GM12865 (cell line): ENCODE measurements at regions not wholly inside any gene's neighbourhood (a gene's known extent, or its start where the extent isn't known, plus 50 kb on each side); places are given as distances from the start of the nearest gene placed in this dataset.

Source experiments
- DNase-seq: peaks from one replicate; pipeline ENCODE4 v3.0.0; 2010; ENCODE audit warnings: low read depth
- H3K4me3 ChIP-seq: 2 replicates; pipeline ENCODE4 v1.5.1; 2011; ENCODE audit warnings: mild to moderate bottlenecking, low read depth, low read length, control low read depth
- TF ChIP-seq, protein P1 (sequence below): IDR thresholded peaks from 2 replicates; pipeline ENCODE4 v1.5.1; 2011; ENCODE audit warnings: low read length, control low read depth, low read depth, inconsistent platforms; ENCODE audit not compliant: insufficient read depth; ENCODE audit errors: missing control alignments

DNA sequence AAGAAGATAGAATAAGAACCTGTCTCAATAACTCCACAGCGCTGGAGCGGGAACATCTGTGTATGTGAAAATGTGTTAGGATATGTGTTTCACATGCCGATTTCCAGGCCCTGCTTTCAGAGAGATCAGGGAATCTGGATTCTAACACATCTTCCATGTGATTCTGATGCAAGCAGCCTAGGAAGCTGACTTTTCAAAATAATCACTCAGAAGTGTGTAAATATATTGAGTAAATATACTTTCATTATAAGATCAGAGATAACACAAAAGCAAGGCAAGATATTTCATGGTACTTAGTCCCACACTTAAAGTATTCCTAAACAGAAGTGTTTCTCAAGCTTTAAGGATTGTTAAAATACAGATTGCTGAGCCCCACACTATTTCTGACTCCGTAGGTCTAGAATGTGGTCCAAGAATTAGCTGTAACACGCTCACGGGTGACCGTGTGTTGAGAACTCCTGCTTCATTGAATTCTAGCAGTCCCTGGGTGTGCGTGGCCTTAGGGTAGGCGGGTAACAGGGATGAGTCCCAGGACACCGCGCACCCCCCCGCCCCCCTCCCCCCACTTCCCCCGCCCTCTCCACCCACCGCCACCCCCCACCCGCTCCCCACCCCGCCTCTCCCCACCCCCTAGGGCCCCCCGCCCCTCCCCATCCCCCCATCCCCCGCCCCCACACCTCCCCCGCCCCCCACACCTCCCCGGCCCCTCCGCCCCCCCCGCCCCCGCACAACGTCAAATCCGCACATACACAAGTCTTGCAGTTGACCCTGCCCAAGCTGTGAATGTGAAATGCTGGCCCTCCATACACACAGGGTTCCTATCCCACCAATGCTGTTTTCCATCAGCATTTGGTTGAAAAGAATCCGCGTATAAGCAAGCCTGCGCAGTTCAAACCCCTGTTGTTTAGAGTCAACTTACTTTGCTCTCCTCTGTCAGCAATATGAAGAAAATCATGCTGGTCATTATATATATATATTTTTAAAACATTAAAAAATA is 94.2 kb upstream of the SLC39A10 start:
- peak overlapping the region; percentile 54 for H3K4me3 ChIP-seq
- DNase-seq: peak; percentile 46
- TF ChIP-seq, protein P1, sequence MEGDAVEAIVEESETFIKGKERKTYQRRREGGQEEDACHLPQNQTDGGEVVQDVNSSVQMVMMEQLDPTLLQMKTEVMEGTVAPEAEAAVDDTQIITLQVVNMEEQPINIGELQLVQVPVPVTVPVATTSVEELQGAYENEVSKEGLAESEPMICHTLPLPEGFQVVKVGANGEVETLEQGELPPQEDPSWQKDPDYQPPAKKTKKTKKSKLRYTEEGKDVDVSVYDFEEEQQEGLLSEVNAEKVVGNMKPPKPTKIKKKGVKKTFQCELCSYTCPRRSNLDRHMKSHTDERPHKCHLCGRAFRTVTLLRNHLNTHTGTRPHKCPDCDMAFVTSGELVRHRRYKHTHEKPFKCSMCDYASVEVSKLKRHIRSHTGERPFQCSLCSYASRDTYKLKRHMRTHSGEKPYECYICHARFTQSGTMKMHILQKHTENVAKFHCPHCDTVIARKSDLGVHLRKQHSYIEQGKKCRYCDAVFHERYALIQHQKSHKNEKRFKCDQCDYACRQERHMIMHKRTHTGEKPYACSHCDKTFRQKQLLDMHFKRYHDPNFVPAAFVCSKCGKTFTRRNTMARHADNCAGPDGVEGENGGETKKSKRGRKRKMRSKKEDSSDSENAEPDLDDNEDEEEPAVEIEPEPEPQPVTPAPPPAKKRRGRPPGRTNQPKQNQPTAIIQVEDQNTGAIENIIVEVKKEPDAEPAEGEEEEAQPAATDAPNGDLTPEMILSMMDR: no peak

DNA sequence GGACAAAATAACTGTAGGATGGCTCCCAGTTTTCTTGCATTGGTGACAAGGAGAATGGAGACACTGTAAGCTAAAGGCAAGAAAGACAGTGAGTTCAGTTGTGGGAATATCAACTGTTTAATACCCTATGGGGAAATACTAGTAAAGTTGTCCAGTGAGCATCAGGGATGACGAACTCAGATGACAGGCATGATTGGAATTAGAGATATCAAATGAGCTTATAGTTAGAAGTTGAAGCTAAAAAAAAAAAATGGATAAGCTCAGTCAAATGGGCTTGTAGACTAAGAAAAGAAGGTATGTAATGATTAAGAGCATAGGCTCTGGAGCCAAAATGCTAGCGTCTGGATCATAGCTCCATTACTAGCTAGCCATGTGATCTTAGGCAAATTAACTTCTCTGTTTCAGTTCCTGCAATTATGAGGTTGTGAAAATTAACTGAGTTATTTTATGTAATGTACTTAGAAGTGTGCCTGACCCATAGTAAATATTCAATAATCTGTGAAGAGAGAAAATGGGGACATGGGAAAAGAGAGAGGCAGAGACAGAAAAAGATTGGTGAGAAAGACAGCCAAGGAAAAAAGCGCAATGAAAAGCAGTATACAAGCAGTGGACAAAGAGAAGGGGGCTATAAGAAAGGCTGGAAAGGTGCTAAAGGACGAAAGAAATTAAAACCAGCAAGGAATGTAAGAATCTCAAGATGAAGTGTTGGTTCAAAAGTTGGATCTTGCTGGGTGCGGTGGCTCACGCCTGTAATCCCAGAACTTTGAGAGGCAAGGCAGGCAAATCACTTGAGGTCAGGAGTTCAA is 95.7 kb upstream of the SLC39A10 start:
- TF ChIP-seq, protein P1: no peak
- peak overlapping the region; percentile 54 for H3K4me3 ChIP-seq
- DNase-seq: peak; percentile 79

GRCh38 chr2:195560209-195560895 is 96.7 kb upstream of the SLC39A10 start:
- DNase-seq: peak; percentile 35
- TF ChIP-seq, protein P1: no peak
- H3K4me3 ChIP-seq: peak overlapping the region; percentile 40

- peak; percentile 98 for DNase-seq
- H3K4me3 ChIP-seq: peak overlapping the region; percentile 13
- TF ChIP-seq, protein P1: no peak
These were observed 97.6 kb upstream of the SLC39A10 start for GRCh38 chr2:195559431-195559914.

DNA sequence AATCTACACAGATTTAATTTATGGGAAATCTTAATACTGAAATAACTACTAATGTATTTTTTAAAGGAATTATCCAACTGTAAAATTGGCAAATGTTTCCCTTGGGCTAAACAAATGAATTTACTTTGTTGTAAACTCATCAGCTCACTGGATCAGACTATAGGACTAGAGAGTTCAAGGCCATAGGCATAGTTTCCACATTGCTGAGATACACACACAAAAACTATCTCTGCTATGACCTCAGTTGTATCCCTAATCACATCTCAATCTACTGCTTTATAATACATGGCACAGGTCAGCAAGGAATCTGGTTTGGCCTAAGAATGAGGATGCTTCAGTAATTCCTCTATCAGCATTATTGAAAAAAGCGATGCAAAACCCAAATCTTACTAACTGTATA is 101.1 kb upstream of the SLC39A10 start:
- TF ChIP-seq, protein P1: no peak
- no peak for DNase-seq
- H3K4me3 ChIP-seq: no peak overlapping the region

DNA sequence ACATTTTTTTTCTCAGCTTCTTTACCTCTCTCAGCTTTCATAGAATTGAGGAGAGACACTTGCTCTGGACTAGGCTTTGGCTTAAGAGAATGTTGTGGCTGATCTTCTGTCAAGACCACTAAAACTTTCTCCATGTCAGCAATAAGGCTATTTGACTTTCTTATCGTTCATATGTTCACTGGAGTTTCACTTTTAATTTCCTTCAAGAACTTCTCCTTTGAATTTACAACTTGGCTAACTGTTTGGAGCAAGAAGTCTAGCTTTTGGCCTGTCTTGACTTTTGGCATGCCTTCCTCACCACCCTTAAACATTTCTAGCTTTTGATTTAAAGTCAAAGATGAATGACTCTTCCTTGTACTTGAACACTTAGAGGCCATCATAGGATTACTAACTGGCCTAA is 104.4 kb upstream of the SLC39A10 start:
- DNase-seq: no peak

More for the DNA sequence above, 104.4 kb upstream of the SLC39A10 start:
- no peak overlapping the region for H3K4me3 ChIP-seq
- TF ChIP-seq, protein P1: no peak
